SK-N-SH treated with all-trans-retinoic acid at 6 μM for 48 hours (cell line): ENCODE measurements at regions not wholly inside any gene's neighbourhood (a gene's known extent, or its start where the extent isn't known, plus 50 kb on each side); places are given as distances from the start of the nearest gene placed in this dataset.

Experiments used
- ATAC-seq: fragments of 200-7000 bp; cut with Tn5 transposase; 3 replicates; pipeline ENCODE4 v1.9.1; 2020; ENCODE audit warnings: mild to moderate bottlenecking, moderate library complexity
- ARNTL ChIP-seq: fragments of 450-650 bp; formaldehyde crosslinking; IDR thresholded peaks from 2 replicates; pipeline ENCODE4 v1.5.0; 2020; ENCODE audit warnings: low read depth, mild to moderate bottlenecking, moderate library complexity, borderline replicate concordance
- BACH2 ChIP-seq: fragments of 250-450 bp; sonication (Bioruptor Pico); IDR thresholded peaks from 2 replicates; pipeline ENCODE4 v1.9.0; 2021; ENCODE audit warnings: mild to moderate bottlenecking, borderline replicate concordance
- CREB5 ChIP-seq: fragments of 250-450 bp; sonication (Bioruptor Pico); IDR thresholded peaks from 2 replicates; pipeline ENCODE4 v1.5.1; 2020; ENCODE audit warnings: low read depth, mild to moderate bottlenecking, moderate library complexity
- CSDC2 ChIP-seq: fragments of 250-450 bp; sonication (Bioruptor Pico); IDR thresholded peaks from 2 replicates; pipeline ENCODE4 v1.5.0; 2020; ENCODE audit warnings: mild to moderate bottlenecking, moderate library complexity
- CSRNP3 ChIP-seq: fragments of 250-450 bp; sonication (Bioruptor Pico); IDR thresholded peaks from 2 replicates; pipeline ENCODE4 v1.5.1; 2021; ENCODE audit warnings: mild to moderate bottlenecking, moderate library complexity
- ESRRG ChIP-seq: fragments of 250-450 bp; sonication (Bioruptor Pico); IDR thresholded peaks from 2 replicates; pipeline ENCODE4 v1.6.1; 2021; ENCODE audit warnings: mild to moderate bottlenecking
- ISL1 ChIP-seq: fragments of 250-450 bp; sonication (Bioruptor Pico); IDR thresholded peaks from 2 replicates; pipeline ENCODE4 v2.1.2; 2022; ENCODE audit warnings: mild to moderate bottlenecking, moderate library complexity
- PATZ1 ChIP-seq: fragments of 250-450 bp; sonication (Bioruptor Pico); IDR thresholded peaks from 2 replicates; pipeline ENCODE4 v1.8.0; 2020; ENCODE audit warnings: mild to moderate bottlenecking, moderate library complexity, borderline replicate concordance
- POU6F1 ChIP-seq: fragments of 250-450 bp; sonication (Bioruptor Pico); IDR thresholded peaks from 2 replicates; pipeline ENCODE4 v1.8.0; 2021; ENCODE audit warnings: low read depth, mild to moderate bottlenecking, moderate library complexity, borderline replicate concordance
- RARB ChIP-seq: fragments of 250-450 bp; sonication (Bioruptor Pico); IDR thresholded peaks from 2 replicates; pipeline ENCODE4 v1.8.0; 2021; ENCODE audit warnings: mild to moderate bottlenecking, moderate library complexity
- SNAI2 ChIP-seq: fragments of 250-450 bp; sonication (Bioruptor Pico); IDR thresholded peaks from 2 replicates; pipeline ENCODE4 v1.5.0; 2020; ENCODE audit warnings: mild to moderate bottlenecking, moderate library complexity
- TCF4 ChIP-seq: fragments of 250-450 bp; sonication (Bioruptor Pico); IDR thresholded peaks from 2 replicates; pipeline ENCODE4 v1.8.0; 2021; ENCODE audit warnings: mild to moderate bottlenecking, moderate library complexity, borderline replicate concordance
- TOX ChIP-seq: fragments of 250-450 bp; sonication (Bioruptor Pico); IDR thresholded peaks from 2 replicates; pipeline ENCODE4 v1.8.0; 2021; ENCODE audit warnings: mild to moderate bottlenecking, moderate library complexity, borderline replicate concordance
- TSHZ2 ChIP-seq: fragments of 250-450 bp; sonication (Bioruptor Pico); IDR thresholded peaks from 2 replicates; pipeline ENCODE4 v1.5.0; 2020; ENCODE audit warnings: mild to moderate bottlenecking, moderate library complexity
- ZC3H10 ChIP-seq: fragments of 250-450 bp; sonication (Bioruptor Pico); IDR thresholded peaks from 2 replicates; pipeline ENCODE4 v1.5.1; 2021; ENCODE audit warnings: mild to moderate bottlenecking, moderate library complexity
- ZFP3 ChIP-seq: fragments of 250-450 bp; sonication (Bioruptor Pico); IDR thresholded peaks from 2 replicates; pipeline ENCODE4 v1.5.0; 2020; ENCODE audit warnings: mild to moderate bottlenecking, moderate library complexity
- ZFP30 ChIP-seq: fragments of 450-650 bp; formaldehyde crosslinking; IDR thresholded peaks from 2 replicates; pipeline ENCODE4 v1.5.0; 2022; ENCODE audit warnings: mild to moderate bottlenecking, moderate library complexity
- ZNF70 ChIP-seq: fragments of 450-650 bp; formaldehyde crosslinking; IDR thresholded peaks from 2 replicates; pipeline ENCODE4 v1.5.0; 2020; ENCODE audit warnings: mild to moderate bottlenecking, moderate library complexity

GRCh38 chr9:14516656-14517055 lies 176.6 kb downstream of the ZDHHC21 start:
- no peak for ATAC-seq

GRCh38 chr9:14515571-14516198 lies 177.5 kb downstream of the ZDHHC21 start:
- peak; percentile 61 for ATAC-seq
- TF ChIP-seq SNAI2 (CRISPR knock-in tag) (peak; percentile 13; the same call in 1 of the 2 replicates), CSDC2 (no peak)

More at GRCh38 chr9:14516656-14517055, 176.6 kb downstream of the ZDHHC21 start:
- TF ChIP-seq SNAI2 (CRISPR knock-in tag) (no peak), CSRNP3 (CRISPR knock-in tag) (no peak), TOX (CRISPR knock-in tag) (no peak), ZFP30 (no peak), CREB5 (no peak), ESRRG (CRISPR knock-in tag) (no peak), ISL1 (no peak), POU6F1 (CRISPR knock-in tag) (no peak), ARNTL (CRISPR knock-in tag) (no peak), ZFP3 (no peak)

GRCh38 chr9:14515049-14515448 lies 178.2 kb downstream of the ZDHHC21 start:
- ATAC-seq, result no peak
- TF ChIP-seq PATZ1 (CRISPR knock-in tag) (no peak), ZFP30 (no peak), ZFP3 (no peak), POU6F1 (CRISPR knock-in tag) (no peak), SNAI2 (CRISPR knock-in tag) (no peak), TCF4 (no peak), ZNF70 (no peak), RARB (CRISPR knock-in tag) (no peak), TOX (CRISPR knock-in tag) (no peak), TSHZ2 (CRISPR knock-in tag) (no peak), ARNTL (CRISPR knock-in tag) (no peak), CSRNP3 (CRISPR knock-in tag) (no peak), CREB5 (no peak), BACH2 (no peak), ZC3H10 (CRISPR knock-in tag) (no peak)
